ENCODE measurements at regions not wholly inside any gene's neighbourhood (a gene's known extent, or its start where the extent isn't known, plus 50 kb on each side); places are given as distances from the start of the nearest gene placed in this dataset.

DNA sequence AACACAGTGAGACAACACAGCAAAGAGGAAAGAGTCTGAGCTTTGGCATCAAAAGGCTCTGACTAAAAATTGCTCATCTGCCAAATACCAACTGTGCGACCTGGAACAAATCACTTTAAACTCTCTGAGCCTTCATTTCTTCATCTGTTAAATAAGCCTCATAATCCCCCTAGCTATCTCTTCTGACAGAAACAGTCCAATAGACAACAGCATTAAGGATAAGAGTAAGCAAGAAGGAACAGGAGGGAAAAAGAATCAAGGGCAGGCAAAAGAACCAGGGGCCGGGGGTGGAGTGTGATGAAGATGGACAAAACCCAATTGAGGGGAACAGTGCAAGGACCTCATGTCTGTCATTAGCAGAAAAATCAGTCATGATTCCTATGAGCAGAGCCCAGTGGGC lies 79.4 kb upstream of the SETMAR start:
- ChIA-PET CTCF (no interaction called here), POLR2A (no interaction called here)
- Mint-ChIP-seq H3K9me3 (peaks cover 13% of the 10 kb centered on the region), H3K27ac (no peak overlapping the region), H3K4me3 (no peak overlapping the region), H3K4me1 (no peaks in the 10 kb centered on the region), H3K27me3 (ENCODE audit: low read depth) (peaks cover 7% of the 10 kb centered on the region), H3K36me3 (no peaks in the 10 kb centered on the region)
- no peak for ATAC-seq
- DNase-seq (ENCODE audit: low spot score) = no peak
- no peak for TF ChIP-seq GABPB1 (CRISPR knock-in tag; IDR thresholded peaks at IDR 0.05)

DNA sequence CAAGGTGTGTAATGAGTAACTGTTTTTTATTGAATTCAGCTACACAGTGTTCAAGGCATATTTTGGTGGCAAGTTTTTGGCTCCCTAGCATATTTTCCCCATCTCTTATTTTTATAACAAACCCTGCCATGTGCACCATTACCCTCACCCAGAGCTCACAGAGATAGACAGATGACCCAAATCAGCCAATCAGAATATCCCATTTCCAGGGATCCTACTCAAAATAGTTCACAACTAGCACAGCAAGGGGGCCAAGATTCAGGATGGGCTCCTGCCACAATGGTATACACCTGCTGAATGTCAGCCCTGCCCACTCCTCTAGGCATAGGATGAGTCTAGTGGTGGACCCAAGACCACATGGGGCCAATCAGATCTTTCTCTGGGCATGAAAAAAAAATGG lies 78.8 kb upstream of the SETMAR start:
- peaks cover 12% of the 10 kb centered on the region for H3K27me3 Mint-ChIP-seq (ENCODE audit: low read depth)
- H3K27ac Mint-ChIP-seq = no peak overlapping the region
- no peaks in the 10 kb centered on the region for H3K36me3 Mint-ChIP-seq
- H3K4me1 Mint-ChIP-seq = no peaks in the 10 kb centered on the region
- DNase-seq (ENCODE audit: low spot score) (no peak), ATAC-seq (peak; percentile 39; the same call in 1 of the 2 replicates)
- ChIA-PET POLR2A (no interaction called here), CTCF (no interaction called here)
- no peak overlapping the region for H3K4me3 Mint-ChIP-seq
- TF ChIP-seq, protein P1, sequence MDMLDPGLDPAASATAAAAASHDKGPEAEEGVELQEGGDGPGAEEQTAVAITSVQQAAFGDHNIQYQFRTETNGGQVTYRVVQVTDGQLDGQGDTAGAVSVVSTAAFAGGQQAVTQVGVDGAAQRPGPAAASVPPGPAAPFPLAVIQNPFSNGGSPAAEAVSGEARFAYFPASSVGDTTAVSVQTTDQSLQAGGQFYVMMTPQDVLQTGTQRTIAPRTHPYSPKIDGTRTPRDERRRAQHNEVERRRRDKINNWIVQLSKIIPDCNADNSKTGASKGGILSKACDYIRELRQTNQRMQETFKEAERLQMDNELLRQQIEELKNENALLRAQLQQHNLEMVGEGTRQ (CRISPR knock-in tag; IDR thresholded peaks at IDR 0.05) = no peak
- TF ChIP-seq IRF2 (CRISPR knock-in tag; IDR thresholded peaks at IDR 0.05; ENCODE audit: borderline replicate concordance, low read depth) (no peak), TCF7 (CRISPR knock-in tag; IDR thresholded peaks at IDR 0.05; ENCODE audit: low read depth) (no peak), SP1 (CRISPR knock-in tag; conservative IDR thresholded peaks at IDR 0.05) (no peak), JAZF1 (CRISPR knock-in tag; IDR thresholded peaks at IDR 0.05) (no peak), TEAD4 (CRISPR knock-in tag; IDR thresholded peaks at IDR 0.05) (no peak), ZNF263 (CRISPR knock-in tag; IDR thresholded peaks at IDR 0.05; ENCODE audit: low read depth) (no peak), NFATC4 (CRISPR knock-in tag; IDR thresholded peaks at IDR 0.05) (no peak), ZNF219 (CRISPR knock-in tag; IDR thresholded peaks at IDR 0.05; ENCODE audit: borderline replicate concordance) (no peak), SMAD4 (CRISPR knock-in tag; IDR thresholded peaks at IDR 0.05) (no peak), ZNF121 (CRISPR knock-in tag; IDR thresholded peaks at IDR 0.05) (no peak), FOXP1 (CRISPR knock-in tag; IDR thresholded peaks at IDR 0.05; ENCODE audit: borderline replicate concordance) (no peak)
- TF ChIP-seq, protein P2, sequence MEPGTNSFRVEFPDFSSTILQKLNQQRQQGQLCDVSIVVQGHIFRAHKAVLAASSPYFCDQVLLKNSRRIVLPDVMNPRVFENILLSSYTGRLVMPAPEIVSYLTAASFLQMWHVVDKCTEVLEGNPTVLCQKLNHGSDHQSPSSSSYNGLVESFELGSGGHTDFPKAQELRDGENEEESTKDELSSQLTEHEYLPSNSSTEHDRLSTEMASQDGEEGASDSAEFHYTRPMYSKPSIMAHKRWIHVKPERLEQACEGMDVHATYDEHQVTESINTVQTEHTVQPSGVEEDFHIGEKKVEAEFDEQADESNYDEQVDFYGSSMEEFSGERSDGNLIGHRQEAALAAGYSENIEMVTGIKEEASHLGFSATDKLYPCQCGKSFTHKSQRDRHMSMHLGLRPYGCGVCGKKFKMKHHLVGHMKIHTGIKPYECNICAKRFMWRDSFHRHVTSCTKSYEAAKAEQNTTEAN (CRISPR knock-in tag; IDR thresholded peaks at IDR 0.05) = no peak
- TF ChIP-seq, protein P3, sequence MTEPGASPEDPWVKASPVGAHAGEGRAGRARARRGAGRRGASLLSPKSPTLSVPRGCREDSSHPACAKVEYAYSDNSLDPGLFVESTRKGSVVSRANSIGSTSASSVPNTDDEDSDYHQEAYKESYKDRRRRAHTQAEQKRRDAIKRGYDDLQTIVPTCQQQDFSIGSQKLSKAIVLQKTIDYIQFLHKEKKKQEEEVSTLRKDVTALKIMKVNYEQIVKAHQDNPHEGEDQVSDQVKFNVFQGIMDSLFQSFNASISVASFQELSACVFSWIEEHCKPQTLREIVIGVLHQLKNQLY (CRISPR knock-in tag; IDR thresholded peaks at IDR 0.05) = no peak
- TF ChIP-seq, protein P4, sequence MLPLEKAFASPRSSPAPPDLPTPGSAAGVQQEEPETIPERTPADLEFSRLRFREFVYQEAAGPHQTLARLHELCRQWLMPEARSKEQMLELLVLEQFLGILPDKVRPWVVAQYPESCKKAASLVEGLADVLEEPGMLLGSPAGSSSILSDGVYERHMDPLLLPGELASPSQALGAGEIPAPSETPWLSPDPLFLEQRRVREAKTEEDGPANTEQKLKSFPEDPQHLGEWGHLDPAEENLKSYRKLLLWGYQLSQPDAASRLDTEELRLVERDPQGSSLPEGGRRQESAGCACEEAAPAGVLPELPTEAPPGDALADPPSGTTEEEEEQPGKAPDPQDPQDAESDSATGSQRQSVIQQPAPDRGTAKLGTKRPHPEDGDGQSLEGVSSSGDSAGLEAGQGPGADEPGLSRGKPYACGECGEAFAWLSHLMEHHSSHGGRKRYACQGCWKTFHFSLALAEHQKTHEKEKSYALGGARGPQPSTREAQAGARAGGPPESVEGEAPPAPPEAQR (CRISPR knock-in tag; IDR thresholded peaks at IDR 0.05) = no peak
- TF ChIP-seq, protein P5, sequence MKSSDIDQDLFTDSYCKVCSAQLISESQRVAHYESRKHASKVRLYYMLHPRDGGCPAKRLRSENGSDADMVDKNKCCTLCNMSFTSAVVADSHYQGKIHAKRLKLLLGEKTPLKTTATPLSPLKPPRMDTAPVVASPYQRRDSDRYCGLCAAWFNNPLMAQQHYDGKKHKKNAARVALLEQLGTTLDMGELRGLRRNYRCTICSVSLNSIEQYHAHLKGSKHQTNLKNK (CRISPR knock-in tag; IDR thresholded peaks at IDR 0.05) = no peak
- TF ChIP-seq, protein P6, sequence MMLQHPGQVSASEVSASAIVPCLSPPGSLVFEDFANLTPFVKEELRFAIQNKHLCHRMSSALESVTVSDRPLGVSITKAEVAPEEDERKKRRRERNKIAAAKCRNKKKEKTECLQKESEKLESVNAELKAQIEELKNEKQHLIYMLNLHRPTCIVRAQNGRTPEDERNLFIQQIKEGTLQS (CRISPR knock-in tag; conservative IDR thresholded peaks at IDR 0.05) = no peak
- TF ChIP-seq, protein P7, sequence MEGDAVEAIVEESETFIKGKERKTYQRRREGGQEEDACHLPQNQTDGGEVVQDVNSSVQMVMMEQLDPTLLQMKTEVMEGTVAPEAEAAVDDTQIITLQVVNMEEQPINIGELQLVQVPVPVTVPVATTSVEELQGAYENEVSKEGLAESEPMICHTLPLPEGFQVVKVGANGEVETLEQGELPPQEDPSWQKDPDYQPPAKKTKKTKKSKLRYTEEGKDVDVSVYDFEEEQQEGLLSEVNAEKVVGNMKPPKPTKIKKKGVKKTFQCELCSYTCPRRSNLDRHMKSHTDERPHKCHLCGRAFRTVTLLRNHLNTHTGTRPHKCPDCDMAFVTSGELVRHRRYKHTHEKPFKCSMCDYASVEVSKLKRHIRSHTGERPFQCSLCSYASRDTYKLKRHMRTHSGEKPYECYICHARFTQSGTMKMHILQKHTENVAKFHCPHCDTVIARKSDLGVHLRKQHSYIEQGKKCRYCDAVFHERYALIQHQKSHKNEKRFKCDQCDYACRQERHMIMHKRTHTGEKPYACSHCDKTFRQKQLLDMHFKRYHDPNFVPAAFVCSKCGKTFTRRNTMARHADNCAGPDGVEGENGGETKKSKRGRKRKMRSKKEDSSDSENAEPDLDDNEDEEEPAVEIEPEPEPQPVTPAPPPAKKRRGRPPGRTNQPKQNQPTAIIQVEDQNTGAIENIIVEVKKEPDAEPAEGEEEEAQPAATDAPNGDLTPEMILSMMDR (IDR thresholded peaks at IDR 0.05) = no peak
- TF ChIP-seq, protein P8, sequence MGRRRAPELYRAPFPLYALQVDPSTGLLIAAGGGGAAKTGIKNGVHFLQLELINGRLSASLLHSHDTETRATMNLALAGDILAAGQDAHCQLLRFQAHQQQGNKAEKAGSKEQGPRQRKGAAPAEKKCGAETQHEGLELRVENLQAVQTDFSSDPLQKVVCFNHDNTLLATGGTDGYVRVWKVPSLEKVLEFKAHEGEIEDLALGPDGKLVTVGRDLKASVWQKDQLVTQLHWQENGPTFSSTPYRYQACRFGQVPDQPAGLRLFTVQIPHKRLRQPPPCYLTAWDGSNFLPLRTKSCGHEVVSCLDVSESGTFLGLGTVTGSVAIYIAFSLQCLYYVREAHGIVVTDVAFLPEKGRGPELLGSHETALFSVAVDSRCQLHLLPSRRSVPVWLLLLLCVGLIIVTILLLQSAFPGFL (CRISPR knock-in tag; IDR thresholded peaks at IDR 0.05; ENCODE audit: borderline replicate concordance) = no peak
- peaks cover 13% of the 10 kb centered on the region for H3K9me3 Mint-ChIP-seq
